HCT116 (cell line): ENCODE measurements at regions not wholly inside any gene's neighbourhood (a gene's known extent, or its start where the extent isn't known, plus 50 kb on each side); places are given as distances from the start of the nearest gene placed in this dataset.

Source experiments
- ATAC-seq: fragments of 200-7000 bp; cut with Tn5 transposase; 2 replicates; pipeline ENCODE4 v1.9.1; 2020; ENCODE audit warnings: mild to moderate bottlenecking, moderate library complexity
- BruUV-seq: library from RNA; stranded (reverse); fragments of 400-500 nt; replicated peaks from 2 replicates; lab custom pipeline; 2021; lab: Mats Ljungman, UMichigan
- CTCF ChIA-PET: fragments of 300-600 bp; sonication (Branson Sonifier 250); formaldehyde crosslinking; loops from one replicate; lab custom pipeline; 2021; ENCODE audit warnings: antibody characterized with exemption; lab: Charles Lee
- POLR2A ChIA-PET: fragments of 300-600, 350-600 bp; sonication (Branson Sonifier 250); formaldehyde crosslinking; loops from one replicate; lab custom pipeline; 2021; ENCODE audit warnings: antibody characterized with exemption; lab: Charles Lee
- RAD21 ChIA-PET, 2 experiments: fragments of 300-600 bp; sonication (Branson Sonifier 250); formaldehyde crosslinking; loops; one replicate each; lab custom pipeline; 2023; ENCODE audit warnings: low total read pairs in 2 of 2; ENCODE audit not compliant: uncharacterized antibody in 2 of 2, unreplicated experiment in 2 of 2, low non-redundant PET in 1 of 2; lab: Charles Lee
- DNase-seq: peaks from one replicate; pipeline ENCODE4 v3.0.0-alpha.2; 2010; ENCODE audit warnings: low read depth, low spot score
- H2AFZ ChIP-seq: fragments of 200-600 bp; shearing (Covaris generic), sonication (generic); 2 replicates; pipeline ENCODE4 v1.6.1; 2017; ENCODE audit warnings: low read depth, mixed run types, mixed read lengths, antibody characterized with exemption, low read length; ENCODE audit not compliant: poor library complexity, severe bottlenecking
- H3K27ac ChIP-seq: 2 replicates; pipeline ENCODE4 v1.5.1; 2012; ENCODE audit warnings: low read depth, low read length
- H3K27me3 ChIP-seq: fragments of 200-600 bp; sonication (generic); 2 replicates; pipeline ENCODE4 v1.6.1; 2016; ENCODE audit warnings: mixed run types, low read length, mixed read lengths; ENCODE audit not compliant: insufficient read depth
- H3K36me3 ChIP-seq, 2 experiments: fragments of 200-500 bp in 1 of 2; fragments of 200-600 bp in 1 of 2; sonication (Bioruptor generic) in 1 of 2; sonication (generic) in 1 of 2; 2 replicates each; pipeline versions ENCODE4 v1.5.1 to v1.6.1; 2014 to 2016; ENCODE audit warnings: low read length in 2 of 2, inconsistent platforms in 1 of 2, mixed read lengths in 1 of 2, mixed run types in 1 of 2; ENCODE audit not compliant: insufficient read depth in 2 of 2, control insufficient read depth in 1 of 2
- H3K4me1 ChIP-seq, 2 experiments: fragments of 200-600 bp in 1 of 2; sonication (generic) in 1 of 2; 2 replicates each; pipeline versions ENCODE4 v1.5.1 to v1.6.1; 2012 to 2017; ENCODE audit warnings: low read length in 2 of 2, inconsistent platforms in 1 of 2, mild to moderate bottlenecking in 1 of 2, mixed read lengths in 1 of 2, mixed run types in 1 of 2, moderate library complexity in 1 of 2; ENCODE audit not compliant: insufficient read depth in 2 of 2, control insufficient read depth in 1 of 2
- H3K4me2 ChIP-seq: fragments of 200-600 bp; sonication (generic); 2 replicates; pipeline ENCODE4 v1.6.1; 2017; ENCODE audit warnings: mixed run types, low read length, mixed read lengths
- H3K4me3 ChIP-seq, 2 experiments: fragments of 200-600 bp in 1 of 2; sonication (generic) in 1 of 2; replicated peaks in 1 of 2; 2 replicates each; pipeline ENCODE4 v1.5.1; 2011 to 2016; ENCODE audit warnings: low read length in 2 of 2, control low read depth in 1 of 2, low read depth in 1 of 2, mild to moderate bottlenecking in 1 of 2, mixed read lengths in 1 of 2, mixed run types in 1 of 2
- H3K79me2 ChIP-seq: fragments of 200-600 bp; sonication (generic); 2 replicates; pipeline ENCODE4 v1.6.1; 2017; ENCODE audit warnings: mild to moderate bottlenecking, mixed run types, low read length, moderate library complexity, mixed read lengths; ENCODE audit not compliant: insufficient read depth
- H3K9ac ChIP-seq: fragments of 200-600 bp; sonication (generic); 2 replicates; pipeline ENCODE4 v1.6.1; 2016; ENCODE audit warnings: low read length, mixed read lengths
- H3K9me2 ChIP-seq: fragments of 200-600 bp; sonication (generic), shearing (Covaris generic); 2 replicates; pipeline ENCODE4 v1.6.1; 2017; ENCODE audit warnings: mixed run types, mild to moderate bottlenecking, moderate library complexity; ENCODE audit not compliant: insufficient read depth
- H3K9me3 ChIP-seq, 2 experiments: fragments of 200-500 bp in 1 of 2; fragments of 200-600 bp in 1 of 2; sonication (Bioruptor generic) in 1 of 2; sonication (generic) in 1 of 2; 2 replicates each; pipeline ENCODE4 v1.6.1; 2014 to 2017; ENCODE audit warnings: low read length in 2 of 2, mixed read lengths in 2 of 2, inconsistent platforms in 1 of 2, low read depth in 1 of 2, mild to moderate bottlenecking in 1 of 2, mixed run types in 1 of 2, moderate library complexity in 1 of 2; ENCODE audit not compliant: control insufficient read depth in 1 of 2, insufficient read depth in 1 of 2
- H4K20me1 ChIP-seq: fragments of 200-600 bp; sonication (generic), shearing (Covaris generic); 2 replicates; pipeline ENCODE4 v1.6.1; 2017; ENCODE audit warnings: mixed run types, mild to moderate bottlenecking, moderate library complexity; ENCODE audit not compliant: insufficient read depth
- CEBPB ChIP-seq: IDR thresholded peaks from 2 replicates; pipeline ENCODE4 v1.6.1; 2012; ENCODE audit warnings: low read depth
- CTCF ChIP-seq, 3 experiments: fragments of 200-600 bp in 1 of 3; sonication (generic) in 1 of 3; IDR thresholded peaks in 2 of 3; conservative IDR thresholded peaks in 1 of 3; 2 replicates each; pipeline ENCODE4 v1.5.1; 2012 to 2017; ENCODE audit warnings: low read depth in 2 of 3, low read length in 2 of 3, antibody characterized with exemption in 1 of 3, borderline replicate concordance in 1 of 3, control low read depth in 1 of 3, mild to moderate bottlenecking in 1 of 3, mixed read lengths in 1 of 3, mixed run types in 1 of 3, moderate library complexity in 1 of 3; ENCODE audit not compliant: insufficient read depth in 1 of 3
- EGR1 ChIP-seq: IDR thresholded peaks from 2 replicates; pipeline ENCODE4 v1.6.1; 2012; ENCODE audit warnings: low read depth
- JUND ChIP-seq: IDR thresholded peaks from 2 replicates; pipeline ENCODE4 v1.6.1; 2012
- MAX ChIP-seq: IDR thresholded peaks from 2 replicates; pipeline ENCODE4 v1.6.1; 2012
- POLR2AphosphoS5 ChIP-seq: IDR thresholded peaks from 2 replicates; pipeline ENCODE4 v1.6.1; 2011; ENCODE audit warnings: mild to moderate bottlenecking, low read depth, low read length, moderate library complexity
- RAD21 ChIP-seq: IDR thresholded peaks from 2 replicates; pipeline ENCODE4 v1.6.1; 2012; ENCODE audit warnings: low read depth, mild to moderate bottlenecking
- REST ChIP-seq: IDR thresholded peaks from 2 replicates; pipeline ENCODE4 v1.6.1; 2012; ENCODE audit warnings: low read depth
- SRF ChIP-seq: IDR thresholded peaks from 2 replicates; pipeline ENCODE4 v1.6.1; 2012; ENCODE audit warnings: low read depth
- TCF7L2 ChIP-seq: IDR thresholded peaks from 2 replicates; pipeline ENCODE4 v1.7.0; 2011; ENCODE audit warnings: borderline replicate concordance, inconsistent platforms; ENCODE audit not compliant: insufficient read depth, insufficient read length; ENCODE audit errors: extremely low read depth
- ZNF274 ChIP-seq: fragments of 200-500 bp; sonication (Bioruptor generic); IDR thresholded peaks from 2 replicates; pipeline ENCODE4 v1.6.1; 2014; ENCODE audit warnings: mild to moderate bottlenecking, low read depth, low read length, inconsistent platforms
- intact Hi-C: fragments of 100-400 bp; cut with micrococcal nuclease; formaldehyde crosslinking; loops from 2 replicates; pipeline ENCODE4 v1.10.0; 2022

GRCh38 chr3:103963599-103963998 lies 1403.1 kb upstream of the ALCAM start:
- BruUV-seq, result no TSS peak
- Histone ChIP-seq H3K9me2 (no peaks in the 10 kb centered on the region), H2AFZ (no peak overlapping the region), H3K9ac (no peak overlapping the region), H3K4me1 (no peaks in the 10 kb centered on the region), H3K27ac (no peak overlapping the region), H3K4me3 (no peak overlapping the region), H3K27me3 (no peaks in the 10 kb centered on the region), H3K4me2 (no peak overlapping the region), H3K79me2 (no peaks in the 10 kb centered on the region), H4K20me1 (no peaks in the 10 kb centered on the region), H3K36me3 (no peaks in the 10 kb centered on the region), H3K9me3 (no peaks in the 10 kb centered on the region)
- ChIA-PET POLR2A (no interaction called here), RAD21 (no interaction called here), CTCF (no interaction called here)
- ATAC-seq (no peak), DNase-seq (no peak)
- TF ChIP-seq POLR2AphosphoS5 (no peak), SRF (no peak), ZNF274 (no peak), CEBPB (no peak), REST (no peak), JUND (no peak), MAX (no peak), RAD21 (no peak), EGR1 (no peak), CTCF (IDR thresholded peaks at IDR 0.05 in 2 of 3, conservative IDR thresholded peaks at IDR 0.05 in 1 of 3; ENCODE audit: borderline replicate concordance in 1 of 3, insufficient read depth in 1 of 3, low read depth in 2 of 3, low read length in 2 of 3) (no peak), TCF7L2 (no peak)
- intact Hi-C loops, result no loop called here
